Neural cell (in vitro differentiated cells): ENCODE measurements at regions not wholly inside any gene's neighbourhood (a gene's known extent, or its start where the extent isn't known, plus 50 kb on each side); places are given as distances from the start of the nearest gene placed in this dataset.

Experiments used
- H2AFZ ChIP-seq: fragments of 200-600, 300-800 bp; sonication (generic), shearing (Covaris generic); 2 replicates; pipeline ENCODE4 v1.6.0; 2014; ENCODE audit warnings: low read depth, mild to moderate bottlenecking, antibody characterized with exemption, low read length, moderate library complexity
- H3F3A ChIP-seq: fragments of 200-600 bp; shearing (Covaris generic); 2 replicates; pipeline ENCODE4 v1.6.1; 2016; ENCODE audit warnings: mild to moderate bottlenecking, moderate library complexity, mixed read lengths, antibody characterized with exemption, low read length; ENCODE audit not compliant: insufficient read depth, poor library complexity, severe bottlenecking
- H3K27ac ChIP-seq: fragments of 200-600, 300-800 bp; sonication (generic), shearing (Covaris generic); 2 replicates; pipeline ENCODE4 v1.5.1; 2014; ENCODE audit warnings: mild to moderate bottlenecking, low read length, moderate library complexity
- H3K27me3 ChIP-seq: fragments of 300-800, 200-600 bp; sonication (generic), shearing (Covaris generic); 2 replicates; pipeline ENCODE4 v1.6.0; 2014; ENCODE audit warnings: mild to moderate bottlenecking, low read depth, low read length, moderate library complexity; ENCODE audit not compliant: insufficient read depth
- H3K36me3 ChIP-seq: fragments of 300-800, 200-600 bp; sonication (generic), shearing (Covaris generic); 2 replicates; pipeline ENCODE4 v1.5.1; 2014; ENCODE audit warnings: mild to moderate bottlenecking, antibody characterized with exemption, low read length, moderate library complexity; ENCODE audit not compliant: insufficient read depth
- H3K4me2 ChIP-seq: fragments of 300-800, 200-600 bp; sonication (generic), shearing (Covaris generic); 2 replicates; pipeline ENCODE4 v1.6.0; 2014; ENCODE audit warnings: mild to moderate bottlenecking, low read length
- H3K4me3 ChIP-seq: fragments of 300-800, 200-600 bp; sonication (generic), shearing (Covaris generic); 2 replicates; pipeline ENCODE4 v1.5.1; 2014; ENCODE audit warnings: mild to moderate bottlenecking, low read length, moderate library complexity
- H3K79me2 ChIP-seq: fragments of 200-600 bp; shearing (Covaris generic); replicated peaks from 2 replicates; pipeline ENCODE4 v1.6.0; 2014; ENCODE audit warnings: mild to moderate bottlenecking, low read length, moderate library complexity; ENCODE audit not compliant: insufficient read depth
- H3K9ac ChIP-seq: fragments of 300-800, 200-600 bp; sonication (generic), shearing (Covaris generic); 2 replicates; pipeline ENCODE4 v1.6.1; 2016; ENCODE audit warnings: mild to moderate bottlenecking, low read length, mixed read lengths
- H3K9me2 ChIP-seq: fragments of 200-600 bp; shearing (Covaris generic); 2 replicates; pipeline ENCODE4 v1.6.1; 2016; ENCODE audit warnings: mild to moderate bottlenecking, low read length, mixed read lengths; ENCODE audit not compliant: insufficient read depth
- H3K9me3 ChIP-seq: fragments of 200-600, 300-800 bp; sonication (generic), shearing (Covaris generic); 2 replicates; pipeline ENCODE4 v1.6.1; 2016; ENCODE audit warnings: mild to moderate bottlenecking, mixed run types, low read length, moderate library complexity, mixed read lengths
- H4K20me1 ChIP-seq: fragments of 200-600 bp; shearing (Covaris generic); 2 replicates; pipeline ENCODE4 v1.6.1; 2016; ENCODE audit warnings: mild to moderate bottlenecking, mixed run types; ENCODE audit not compliant: insufficient read depth
- CTCF ChIP-seq: fragments of 450-650 bp; IDR thresholded peaks from 2 replicates; pipeline ENCODE4 v1.5.1; 2014; ENCODE audit warnings: antibody characterized with exemption, mild to moderate bottlenecking, moderate library complexity; ENCODE audit not compliant: poor library complexity, severe bottlenecking
- EP300 ChIP-seq: fragments of 450-650 bp; conservative IDR thresholded peaks from 2 replicates; pipeline ENCODE4 v1.6.1; 2014; ENCODE audit warnings: antibody characterized with exemption, mild to moderate bottlenecking, moderate library complexity; ENCODE audit not compliant: poor library complexity, severe bottlenecking
- EZH2 ChIP-seq: fragments of 200-600, 300-800 bp; shearing (Covaris generic), sonication (generic); IDR thresholded peaks from 2 replicates; pipeline ENCODE4 v1.6.1; 2014; ENCODE audit warnings: antibody characterized with exemption, low read length, borderline replicate concordance, mild to moderate bottlenecking; ENCODE audit not compliant: insufficient read depth, poor library complexity, severe bottlenecking
- MXI1 ChIP-seq: fragments of 450-650 bp; conservative IDR thresholded peaks from 2 replicates; pipeline ENCODE4 v1.6.1; 2014; ENCODE audit warnings: antibody characterized with exemption, mild to moderate bottlenecking; ENCODE audit not compliant: poor library complexity, severe bottlenecking
- POLR2AphosphoS5 ChIP-seq: IDR thresholded peaks from 2 replicates; pipeline ENCODE4 v1.6.1; 2012
- RAD21 ChIP-seq: fragments of 450-650 bp; conservative IDR thresholded peaks from 2 replicates; pipeline ENCODE4 v1.6.1; 2014; ENCODE audit warnings: antibody characterized with exemption, mild to moderate bottlenecking, moderate library complexity
- REST ChIP-seq: IDR thresholded peaks from 2 replicates; pipeline ENCODE4 v1.6.1; 2012; ENCODE audit warnings: borderline replicate concordance
- SMC3 ChIP-seq: fragments of 450-650 bp; conservative IDR thresholded peaks from 2 replicates; pipeline ENCODE4 v1.6.1; 2014; ENCODE audit warnings: antibody characterized with exemption, mild to moderate bottlenecking, moderate library complexity; ENCODE audit not compliant: poor library complexity
- TAF1 ChIP-seq: IDR thresholded peaks from 2 replicates; pipeline ENCODE4 v1.6.1; 2012; ENCODE audit warnings: low read depth

- Histone ChIP-seq H3K4me2 (no peak overlapping the region), H3K27me3 (no peaks in the 10 kb centered on the region), H3K9me3 (no peaks in the 10 kb centered on the region), H3K27ac (no peak overlapping the region), H3K9ac (no peak overlapping the region), H3K79me2 (no peaks in the 10 kb centered on the region), H3K36me3 (no peaks in the 10 kb centered on the region), H3F3A (no peaks in the 10 kb centered on the region), H3K9me2 (no peaks in the 10 kb centered on the region), H2AFZ (no peak overlapping the region), H3K4me3 (no peak overlapping the region), H4K20me1 (no peaks in the 10 kb centered on the region)
- TF ChIP-seq REST, result no peak
- TF ChIP-seq MXI1, result no peak
- TF ChIP-seq CTCF, result no peak
- no peak for TF ChIP-seq TAF1
- no peak for TF ChIP-seq SMC3
- TF ChIP-seq POLR2AphosphoS5, result no peak
- TF ChIP-seq EZH2, result no peak
- TF ChIP-seq EP300, result no peak
- no peak for TF ChIP-seq RAD21
Observed at GRCh38 chr7:81244224-81244623, 325.4 kb upstream of the SEMA3C start.

DNA sequence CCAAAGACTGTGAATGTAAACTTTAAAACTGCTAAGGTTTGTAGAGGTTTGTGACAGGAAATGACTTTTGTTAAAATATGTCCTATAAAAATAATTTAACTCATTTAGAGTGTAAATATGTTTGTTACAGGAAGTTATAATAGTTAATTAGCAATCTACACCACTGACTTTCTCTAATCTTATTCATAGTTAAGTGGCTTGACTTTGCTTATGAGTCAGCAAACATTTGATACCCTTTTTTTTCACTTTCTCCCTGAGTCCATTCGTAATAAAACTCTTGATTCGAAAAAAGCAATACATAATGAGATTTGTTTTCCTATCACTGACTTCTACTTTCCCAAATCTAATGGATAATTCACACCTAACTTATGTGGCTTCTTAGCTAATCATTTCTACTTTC is 317.7 kb upstream of the SEMA3C start:
- Histone ChIP-seq H3F3A (no peaks in the 10 kb centered on the region), H3K36me3 (no peaks in the 10 kb centered on the region), H2AFZ (no peak overlapping the region), H3K9me2 (no peaks in the 10 kb centered on the region), H3K9ac (no peak overlapping the region), H3K9me3 (no peaks in the 10 kb centered on the region), H3K27me3 (no peaks in the 10 kb centered on the region), H3K27ac (no peak overlapping the region), H3K4me3 (no peak overlapping the region), H4K20me1 (no peaks in the 10 kb centered on the region), H3K4me2 (no peak overlapping the region), H3K79me2 (no peaks in the 10 kb centered on the region)
- TF ChIP-seq EZH2 (no peak), EP300 (no peak), POLR2AphosphoS5 (no peak), MXI1 (no peak), SMC3 (no peak), TAF1 (no peak), RAD21 (no peak), CTCF (no peak), REST (no peak)
